Chondrocyte (in vitro differentiated cells): ENCODE measurements at regions not wholly inside any gene's neighbourhood (a gene's known extent, or its start where the extent isn't known, plus 50 kb on each side); places are given as distances from the start of the nearest gene placed in this dataset.

Experiments
- DNase-seq: peaks from one replicate; pipeline ENCODE4 v3.0.0; 2021; ENCODE audit warnings: mixed read lengths, low spot score
- H3K27ac Mint-ChIP-seq: one replicate; pipeline ENCODE4 v1.8.0; 2021; ENCODE audit warnings: mild to moderate bottlenecking, moderate library complexity, mixed read lengths; ENCODE audit not compliant: unreplicated experiment
- H3K27me3 Mint-ChIP-seq: 2 replicates; pipeline ENCODE4 v1.8.0; 2021; ENCODE audit warnings: low read depth, mixed read lengths
- H3K36me3 Mint-ChIP-seq: 2 replicates; pipeline ENCODE4 v1.8.0; 2021; ENCODE audit warnings: low read depth, mixed read lengths
- H3K4me1 Mint-ChIP-seq: 2 replicates; pipeline ENCODE4 v1.8.0; 2021; ENCODE audit warnings: low read depth, mild to moderate bottlenecking, mixed read lengths
- H3K4me3 Mint-ChIP-seq: one replicate; pipeline ENCODE4 v1.8.0; 2021; ENCODE audit warnings: mild to moderate bottlenecking, moderate library complexity, mixed read lengths; ENCODE audit not compliant: unreplicated experiment
- H3K9me3 Mint-ChIP-seq: 2 replicates; pipeline ENCODE4 v1.8.0; 2021; ENCODE audit warnings: low read depth, mixed read lengths
- TF ChIP-seq, protein P1 (sequence below): fragments of 200-600 bp; sonication (generic); IDR thresholded peaks from 2 replicates; pipeline ENCODE4 v1.5.0; 2021; ENCODE audit warnings: antibody characterized with exemption, mild to moderate bottlenecking, moderate library complexity

DNA sequence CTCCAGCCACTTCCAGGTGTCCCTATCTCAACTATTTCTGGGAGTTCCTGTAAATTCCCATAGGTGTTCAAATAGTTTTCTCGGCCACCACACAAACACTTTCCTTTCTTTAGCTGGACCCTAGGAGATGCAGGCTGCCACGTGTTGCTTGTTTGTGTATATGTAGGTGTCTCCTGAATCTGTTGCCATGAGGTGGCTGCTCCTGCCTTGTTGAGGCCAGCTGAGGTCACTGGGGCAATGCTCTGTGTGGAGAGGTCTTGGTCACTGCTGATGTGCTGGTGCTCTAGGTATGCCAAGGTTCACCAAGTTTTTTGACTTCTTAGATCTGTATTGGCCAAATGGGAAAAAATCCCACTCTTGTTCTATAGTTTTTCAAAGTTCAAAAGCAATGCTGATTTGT lies 132.5 kb upstream of the CHD1 start:
- Mint-ChIP-seq H3K36me3 (no peaks in the 10 kb centered on the region), H3K4me3 (no peak overlapping the region), H3K4me1 (peaks cover 17% of the 10 kb centered on the region), H3K27me3 (no peaks in the 10 kb centered on the region), H3K9me3 (no peaks in the 10 kb centered on the region), H3K27ac (peak overlapping the region; percentile 80)
- no peak for DNase-seq
- TF ChIP-seq, protein P1, sequence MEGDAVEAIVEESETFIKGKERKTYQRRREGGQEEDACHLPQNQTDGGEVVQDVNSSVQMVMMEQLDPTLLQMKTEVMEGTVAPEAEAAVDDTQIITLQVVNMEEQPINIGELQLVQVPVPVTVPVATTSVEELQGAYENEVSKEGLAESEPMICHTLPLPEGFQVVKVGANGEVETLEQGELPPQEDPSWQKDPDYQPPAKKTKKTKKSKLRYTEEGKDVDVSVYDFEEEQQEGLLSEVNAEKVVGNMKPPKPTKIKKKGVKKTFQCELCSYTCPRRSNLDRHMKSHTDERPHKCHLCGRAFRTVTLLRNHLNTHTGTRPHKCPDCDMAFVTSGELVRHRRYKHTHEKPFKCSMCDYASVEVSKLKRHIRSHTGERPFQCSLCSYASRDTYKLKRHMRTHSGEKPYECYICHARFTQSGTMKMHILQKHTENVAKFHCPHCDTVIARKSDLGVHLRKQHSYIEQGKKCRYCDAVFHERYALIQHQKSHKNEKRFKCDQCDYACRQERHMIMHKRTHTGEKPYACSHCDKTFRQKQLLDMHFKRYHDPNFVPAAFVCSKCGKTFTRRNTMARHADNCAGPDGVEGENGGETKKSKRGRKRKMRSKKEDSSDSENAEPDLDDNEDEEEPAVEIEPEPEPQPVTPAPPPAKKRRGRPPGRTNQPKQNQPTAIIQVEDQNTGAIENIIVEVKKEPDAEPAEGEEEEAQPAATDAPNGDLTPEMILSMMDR, result no peak

DNA sequence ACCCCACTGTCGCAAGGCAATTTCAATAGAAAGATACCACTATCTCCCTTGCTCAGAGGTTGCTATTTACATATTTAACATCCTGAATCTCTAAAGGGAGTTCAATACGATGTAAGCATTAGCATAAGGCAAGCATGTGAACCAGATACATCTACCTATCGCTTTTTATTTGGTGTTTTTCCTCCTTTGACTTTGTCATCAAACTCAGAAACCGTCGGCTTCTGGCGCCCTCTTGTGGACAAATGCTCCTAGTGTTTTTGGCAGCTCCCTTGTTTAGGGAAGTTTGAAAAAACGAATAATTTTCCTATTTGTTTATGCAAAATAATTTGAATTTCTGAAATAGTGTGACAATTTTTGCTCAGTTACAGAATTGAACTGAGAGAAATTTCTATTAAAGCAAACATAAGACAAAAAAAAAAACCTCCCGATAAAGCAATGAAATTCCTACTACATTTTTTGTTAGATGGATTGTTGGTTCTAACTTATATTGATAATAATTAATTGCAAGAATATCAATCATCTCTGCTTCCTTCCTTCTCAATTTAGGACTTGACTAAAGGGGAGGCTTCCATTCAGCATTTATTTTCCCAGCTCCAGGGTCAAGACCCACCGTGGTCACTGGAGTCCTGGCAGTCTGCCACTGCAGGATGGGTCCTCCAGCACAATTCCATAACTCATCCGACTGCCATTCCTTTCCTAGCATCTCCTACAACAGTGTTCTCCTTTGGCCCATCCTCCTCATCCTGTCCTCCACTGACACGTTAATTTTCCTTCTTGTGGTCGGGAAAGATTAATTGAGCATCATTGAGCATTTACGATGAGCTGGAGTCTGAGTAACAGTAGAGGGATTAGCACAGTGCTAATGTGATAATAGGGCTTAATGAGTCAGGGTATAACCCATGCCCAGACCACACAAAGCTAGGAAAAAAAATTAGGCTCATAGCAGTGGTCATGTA lies 131.8 kb upstream of the CHD1 start:
- no peak overlapping the region for H3K27ac Mint-ChIP-seq
- H3K4me1 Mint-ChIP-seq, result peaks cover 17% of the 10 kb centered on the region
- H3K27me3 Mint-ChIP-seq, result no peaks in the 10 kb centered on the region
- H3K9me3 Mint-ChIP-seq, result no peaks in the 10 kb centered on the region
- TF ChIP-seq, protein P1, result peak; percentile 100
- H3K36me3 Mint-ChIP-seq, result no peaks in the 10 kb centered on the region
- H3K4me3 Mint-ChIP-seq, result no peak overlapping the region
- DNase-seq, result no peak

DNA sequence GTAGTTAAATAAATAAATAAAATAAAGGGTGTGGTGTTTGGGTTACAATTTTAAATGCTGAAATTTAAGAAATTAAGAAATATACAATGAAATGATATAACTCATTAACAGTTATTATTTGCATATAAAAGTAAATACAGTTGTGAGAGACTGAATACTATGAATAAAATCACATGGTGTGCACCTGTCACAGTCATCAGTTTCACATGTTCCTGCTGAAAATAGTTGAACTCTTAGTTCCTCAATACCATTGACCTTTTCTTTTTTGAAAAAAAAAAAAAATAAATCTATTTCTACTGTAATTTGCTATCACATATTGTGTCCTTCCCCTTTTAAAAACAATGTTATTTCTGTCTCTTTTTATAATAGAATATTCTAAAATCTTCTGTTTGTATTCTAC lies 130.9 kb upstream of the CHD1 start:
- H3K4me3 Mint-ChIP-seq, result no peak overlapping the region
- TF ChIP-seq, protein P1, result no peak
- H3K27ac Mint-ChIP-seq, result no peak overlapping the region
- H3K4me1 Mint-ChIP-seq, result peaks cover 17% of the 10 kb centered on the region
- no peaks in the 10 kb centered on the region for H3K27me3 Mint-ChIP-seq
- H3K9me3 Mint-ChIP-seq, result no peaks in the 10 kb centered on the region
- H3K36me3 Mint-ChIP-seq, result no peaks in the 10 kb centered on the region
- DNase-seq, result no peak

DNA sequence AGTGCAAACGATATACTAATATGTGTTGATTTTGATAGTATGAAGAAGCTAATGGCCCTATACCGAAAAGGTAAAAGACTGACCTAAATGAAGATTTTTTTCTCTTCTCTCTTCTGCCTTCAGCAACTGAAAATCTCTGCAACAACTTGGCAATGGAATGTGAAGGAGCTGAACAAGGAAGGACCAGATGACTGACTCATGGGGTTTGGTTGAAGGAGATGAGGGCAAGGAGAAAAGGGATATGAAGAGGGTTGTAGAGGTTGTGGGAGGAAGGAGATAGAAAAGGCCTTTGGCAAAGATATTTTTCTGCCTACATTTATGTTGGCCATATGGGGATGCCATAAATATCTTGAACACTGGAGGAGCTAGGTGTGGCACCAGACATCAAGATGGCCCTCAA lies 129.7 kb upstream of the CHD1 start:
- H3K36me3 Mint-ChIP-seq, result no peaks in the 10 kb centered on the region
- no peak overlapping the region for H3K4me3 Mint-ChIP-seq
- DNase-seq, result no peak
- H3K27ac Mint-ChIP-seq, result no peak overlapping the region
- TF ChIP-seq, protein P1, result no peak
- H3K9me3 Mint-ChIP-seq, result no peaks in the 10 kb centered on the region
- no peaks in the 10 kb centered on the region for H3K27me3 Mint-ChIP-seq
- H3K4me1 Mint-ChIP-seq, result peaks cover 14% of the 10 kb centered on the region

DNA sequence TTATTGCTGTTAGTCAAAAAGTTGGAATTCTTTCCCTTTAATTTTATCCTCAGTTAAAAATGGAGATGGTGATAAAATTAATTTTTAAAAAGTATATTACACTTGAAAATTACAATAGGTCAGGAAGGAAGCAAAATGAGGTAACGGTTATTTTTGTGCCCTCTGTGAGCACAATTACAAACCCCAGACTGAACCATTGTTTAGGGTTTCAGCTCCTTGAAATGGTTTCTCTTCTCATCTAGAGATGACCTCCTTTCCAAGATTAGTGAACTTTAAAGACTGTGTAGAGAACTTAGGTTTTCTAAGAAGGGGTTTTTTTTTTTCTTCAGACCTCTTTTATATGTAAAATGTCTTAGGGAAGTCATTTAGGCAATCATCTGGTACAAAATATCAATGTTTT lies 126.2 kb upstream of the CHD1 start:
- Mint-ChIP-seq H3K27me3 (peaks cover 3% of the 10 kb centered on the region), H3K27ac (no peak overlapping the region), H3K9me3 (no peaks in the 10 kb centered on the region), H3K36me3 (no peaks in the 10 kb centered on the region), H3K4me1 (no peaks in the 10 kb centered on the region), H3K4me3 (no peak overlapping the region)
- DNase-seq, result no peak
- TF ChIP-seq, protein P1, result no peak
